Hepatocyte (in vitro differentiated cells): ENCODE measurements at regions not wholly inside any gene's neighbourhood (a gene's known extent, or its start where the extent isn't known, plus 50 kb on each side); places are given as distances from the start of the nearest gene placed in this dataset.

ENCODE experiments used
- DNase-seq: peaks from one replicate; pipeline ENCODE4 v3.0.0-alpha.2; 2016; ENCODE audit warnings: low spot score
- H2AFZ ChIP-seq: fragments of 200-600 bp; sonication (generic); 2 replicates; pipeline ENCODE4 v1.6.0; 2016; ENCODE audit warnings: antibody characterized with exemption, mild to moderate bottlenecking
- H3K27ac ChIP-seq: fragments of 200-600 bp; sonication (generic); 2 replicates; pipeline ENCODE4 v1.5.1; 2016; ENCODE audit warnings: mild to moderate bottlenecking
- H3K27me3 ChIP-seq: fragments of 200-600 bp; sonication (generic); 2 replicates; pipeline ENCODE4 v1.6.1; 2016
- H3K36me3 ChIP-seq: fragments of 200-600 bp; sonication (generic); replicated peaks from 2 replicates; pipeline ENCODE4 v1.5.1; 2016; ENCODE audit warnings: low read depth; ENCODE audit not compliant: insufficient read depth
- H3K4me1 ChIP-seq: fragments of 200-600 bp; sonication (generic); 2 replicates; pipeline ENCODE4 v1.5.1; 2016; ENCODE audit warnings: mild to moderate bottlenecking, moderate library complexity; ENCODE audit not compliant: insufficient read depth
- H3K4me2 ChIP-seq: fragments of 200-600 bp; sonication (generic); 2 replicates; pipeline ENCODE4 v1.6.0; 2016
- H3K4me3 ChIP-seq: fragments of 200-600 bp; sonication (generic); 2 replicates; pipeline ENCODE4 v1.5.1; 2016; ENCODE audit warnings: mild to moderate bottlenecking
- H3K79me2 ChIP-seq: fragments of 200-600 bp; sonication (generic); 2 replicates; pipeline ENCODE4 v1.6.0; 2017; ENCODE audit warnings: mild to moderate bottlenecking
- H3K9me2 ChIP-seq: fragments of 200-600 bp; sonication (generic); replicated peaks from 2 replicates; pipeline ENCODE4 v1.6.0; 2017; ENCODE audit warnings: mild to moderate bottlenecking; ENCODE audit not compliant: insufficient read depth
- H3K9me3 ChIP-seq: fragments of 200-600 bp; sonication (generic); 2 replicates; pipeline ENCODE4 v1.5.1; 2016; ENCODE audit warnings: low read depth, mild to moderate bottlenecking
- H4K20me1 ChIP-seq: fragments of 200-600 bp; sonication (generic); 2 replicates; pipeline ENCODE4 v1.6.0; 2016; ENCODE audit warnings: mild to moderate bottlenecking; ENCODE audit not compliant: insufficient read depth, poor library complexity, severe bottlenecking
- CTCF ChIP-seq: fragments of 200-600 bp; sonication (generic); IDR thresholded peaks from 2 replicates; pipeline ENCODE4 v1.5.1; 2016; ENCODE audit warnings: antibody characterized with exemption, mild to moderate bottlenecking; ENCODE audit not compliant: poor library complexity
- EZH2 ChIP-seq: fragments of 200-600 bp; sonication (generic); IDR thresholded peaks from 2 replicates; pipeline ENCODE4 v1.6.1; 2016; ENCODE audit warnings: antibody characterized with exemption, mild to moderate bottlenecking, borderline replicate concordance
- EZH2phosphoT487 ChIP-seq: fragments of 200-600 bp; sonication (generic); IDR thresholded peaks from one replicate; pipeline ENCODE4 v1.6.1; 2018; ENCODE audit warnings: antibody characterized with exemption, mild to moderate bottlenecking, low read depth, moderate library complexity; ENCODE audit not compliant: unreplicated experiment, severe bottlenecking
- WGBS: methylation state at CpG from one replicate; pipeline ENCODE4 v1.1.6; 2016; ENCODE audit warnings: low lambda C conversion rate; ENCODE audit errors: missing lambda C conversion rate; 5-methylcytosine and 5-hydroxymethylcytosine counted together

DNA sequence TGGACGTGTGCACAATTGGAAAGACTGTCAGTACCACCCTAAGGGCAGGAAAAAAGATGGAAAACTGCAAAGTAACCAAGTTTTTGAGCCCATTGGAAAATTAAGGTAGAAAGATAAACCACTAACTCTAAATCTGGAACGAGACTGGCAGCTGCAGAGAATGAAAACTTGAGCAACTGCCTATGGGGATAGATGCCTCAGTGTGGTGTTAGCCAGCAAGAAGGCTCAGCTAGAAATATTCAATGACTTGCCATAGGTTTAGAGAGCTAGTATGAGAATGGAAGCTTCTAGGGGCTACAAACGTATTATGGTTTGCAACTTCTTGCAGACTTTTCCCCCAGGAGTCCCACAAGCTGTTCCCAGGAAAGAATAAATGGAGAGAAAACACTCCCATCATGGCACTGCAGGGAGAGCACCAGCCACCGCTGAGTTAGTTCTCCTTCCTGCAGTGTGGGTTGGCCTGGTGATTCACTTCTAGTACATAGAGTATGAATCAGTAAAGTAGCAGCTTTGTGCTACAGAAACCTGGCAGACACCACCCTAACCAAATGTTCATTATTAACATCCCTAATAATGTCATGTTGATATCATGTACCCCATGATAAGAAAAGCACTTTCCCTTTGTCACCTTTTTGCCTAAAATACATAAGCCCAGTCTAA is 372.4 kb upstream of the VWC2 start:
- Histone ChIP-seq H3K4me1 (no peaks in the 10 kb centered on the region), H2AFZ (no peak overlapping the region)
- 79% methylated on average over 4 of the region's 4 CpGs for WGBS

GRCh38 chr7:49403844-49404243 is 369.6 kb upstream of the VWC2 start:
- no peak for DNase-seq
- Histone ChIP-seq H4K20me1 (no peaks in the 10 kb centered on the region), H3K79me2 (no peaks in the 10 kb centered on the region), H3K27me3 (no peaks in the 10 kb centered on the region), H3K4me1 (no peaks in the 10 kb centered on the region), H3K4me2 (no peak overlapping the region), H3K36me3 (no peaks in the 10 kb centered on the region), H3K27ac (no peak overlapping the region), H3K9me2 (no peaks in the 10 kb centered on the region), H3K9me3 (no peaks in the 10 kb centered on the region), H3K4me3 (no peak overlapping the region), H2AFZ (no peak overlapping the region)
- 96% methylated on average over 2 of the region's 2 CpGs for WGBS
- no peak for TF ChIP-seq EZH2
- no peak for TF ChIP-seq CTCF
- TF ChIP-seq EZH2phosphoT487 = no peak

More for the DNA sequence above, 372.4 kb upstream of the VWC2 start:
- H3K9me2 ChIP-seq = no peaks in the 10 kb centered on the region
- no peaks in the 10 kb centered on the region for H3K9me3 ChIP-seq
- H3K27ac ChIP-seq = no peak overlapping the region
- no peak for TF ChIP-seq CTCF
- no peak for TF ChIP-seq EZH2
- DNase-seq = no peak
- no peaks in the 10 kb centered on the region for H4K20me1 ChIP-seq
- H3K4me3 ChIP-seq = no peak overlapping the region
- H3K36me3 ChIP-seq = no peaks in the 10 kb centered on the region
- no peaks in the 10 kb centered on the region for H3K27me3 ChIP-seq
- H3K79me2 ChIP-seq = no peaks in the 10 kb centered on the region
- H3K4me2 ChIP-seq = no peak overlapping the region

DNA sequence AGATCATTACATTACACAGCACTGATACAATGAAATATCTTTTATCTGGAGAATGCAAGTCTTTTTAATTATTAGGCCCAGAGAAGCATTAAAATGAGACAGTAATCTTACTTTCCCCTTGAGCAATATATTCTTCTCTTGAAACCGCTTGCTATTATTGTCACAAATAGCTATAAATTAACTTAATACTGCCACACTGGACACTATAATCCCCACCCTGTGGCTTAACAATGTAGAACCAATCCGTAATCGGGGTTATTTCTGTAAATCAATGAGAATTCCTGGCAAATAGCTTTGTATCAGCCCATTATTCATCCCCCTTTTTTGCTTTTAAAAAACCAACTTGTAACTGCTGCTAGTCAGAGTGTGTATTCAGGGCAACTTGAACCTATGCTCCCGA is 366.2 kb upstream of the VWC2 start:
- WGBS = 84% methylated on average over 4 of the region's 4 CpGs

More for the DNA sequence above, 366.2 kb upstream of the VWC2 start:
- Histone ChIP-seq H3K27me3 (no peaks in the 10 kb centered on the region), H4K20me1 (no peaks in the 10 kb centered on the region), H3K36me3 (no peaks in the 10 kb centered on the region), H3K4me2 (no peak overlapping the region), H3K79me2 (no peaks in the 10 kb centered on the region), H3K4me1 (no peaks in the 10 kb centered on the region), H3K27ac (no peak overlapping the region), H3K9me2 (no peaks in the 10 kb centered on the region), H3K9me3 (no peaks in the 10 kb centered on the region), H2AFZ (no peak overlapping the region), H3K4me3 (no peak overlapping the region)
- no peak for DNase-seq
- no peak for TF ChIP-seq CTCF
- TF ChIP-seq EZH2phosphoT487 = no peak
- TF ChIP-seq EZH2 = no peak
